ENCODE measurements at regions not wholly inside any gene's neighbourhood (a gene's known extent, or its start where the extent isn't known, plus 50 kb on each side); places are given as distances from the start of the nearest gene placed in this dataset.

- no peak for DNase-seq
- Mint-ChIP-seq H3K9me3 (no peaks in the 10 kb centered on the region), H3K36me3 (ENCODE audit: low read depth) (no peaks in the 10 kb centered on the region), H3K4me1 (ENCODE audit: low read depth) (peaks cover 41% of the 10 kb centered on the region), H3K27me3 (ENCODE audit: insufficient read depth) (no peaks in the 10 kb centered on the region), H3K4me3 (no peak overlapping the region), H3K27ac (peak overlapping the region; percentile 30; the same call in 1 of the 2 replicates)
- no peak for TF ChIP-seq CTCF (IDR thresholded peaks at IDR 0.05)
Observed at GRCh38 chr6:134434019-134434942, 116.4 kb upstream of the SGK1 start.

DNA sequence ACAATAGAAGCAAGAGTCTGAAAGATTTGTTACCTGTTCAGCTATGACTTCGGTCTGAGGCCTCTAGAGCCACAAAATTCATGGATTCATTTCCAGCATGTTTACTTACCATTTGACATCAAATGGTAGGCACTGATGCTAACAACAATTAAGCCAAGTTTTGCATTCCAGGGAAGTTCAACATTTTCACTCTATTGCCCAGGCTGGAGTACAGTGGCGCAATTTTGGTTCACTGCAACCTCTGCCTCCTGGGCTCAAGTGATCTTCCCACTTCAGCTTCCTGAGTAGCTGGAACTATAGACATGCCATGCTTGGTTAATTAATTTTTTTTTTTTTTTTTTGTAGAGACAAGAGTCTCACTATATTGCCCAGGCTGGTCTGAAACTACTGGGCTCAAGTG is 114.1 kb upstream of the SGK1 start:
- H3K36me3 Mint-ChIP-seq (ENCODE audit: low read depth) = no peaks in the 10 kb centered on the region
- H3K4me1 Mint-ChIP-seq (ENCODE audit: low read depth) = peaks cover 38% of the 10 kb centered on the region
- TF ChIP-seq CTCF (IDR thresholded peaks at IDR 0.05) = no peak
- no peaks in the 10 kb centered on the region for H3K9me3 Mint-ChIP-seq
- H3K27ac Mint-ChIP-seq = peak overlapping the region; percentile 27; the same call in 1 of the 2 replicates
- no peak overlapping the region for H3K4me3 Mint-ChIP-seq
- DNase-seq = no peak
- no peaks in the 10 kb centered on the region for H3K27me3 Mint-ChIP-seq (ENCODE audit: insufficient read depth)

- no peaks in the 10 kb centered on the region for H3K9me3 Mint-ChIP-seq
- no peaks in the 10 kb centered on the region for H3K36me3 Mint-ChIP-seq (ENCODE audit: low read depth)
- no peak for TF ChIP-seq CTCF (IDR thresholded peaks at IDR 0.05)
- DNase-seq = peak; percentile 19
- H3K27me3 Mint-ChIP-seq (ENCODE audit: insufficient read depth) = no peaks in the 10 kb centered on the region
- peaks cover 36% of the 10 kb centered on the region for H3K4me1 Mint-ChIP-seq (ENCODE audit: low read depth)
- no peak overlapping the region for H3K4me3 Mint-ChIP-seq
- H3K27ac Mint-ChIP-seq = peak overlapping the region; percentile 27; the same call in 1 of the 2 replicates
Observed at GRCh38 chr6:134431421-134431859, 113.5 kb upstream of the SGK1 start.

GRCh38 chr6:134429861-134430380 is 112.0 kb upstream of the SGK1 start:
- H3K9me3 Mint-ChIP-seq = no peaks in the 10 kb centered on the region
- no peak overlapping the region for H3K4me3 Mint-ChIP-seq
- no peaks in the 10 kb centered on the region for H3K36me3 Mint-ChIP-seq (ENCODE audit: low read depth)
- TF ChIP-seq CTCF (IDR thresholded peaks at IDR 0.05) = no peak
- H3K27ac Mint-ChIP-seq = no peak overlapping the region; the same call in 1 of the 2 replicates
- H3K4me1 Mint-ChIP-seq (ENCODE audit: low read depth) = peaks cover 38% of the 10 kb centered on the region
- DNase-seq = no peak
- no peaks in the 10 kb centered on the region for H3K27me3 Mint-ChIP-seq (ENCODE audit: insufficient read depth)

GRCh38 chr6:134427721-134428120 is 109.8 kb upstream of the SGK1 start:
- no peak for TF ChIP-seq CTCF (IDR thresholded peaks at IDR 0.05)
- no peaks in the 10 kb centered on the region for H3K27me3 Mint-ChIP-seq (ENCODE audit: insufficient read depth)
- no peak for DNase-seq
- no peak overlapping the region for H3K4me3 Mint-ChIP-seq
- H3K4me1 Mint-ChIP-seq (ENCODE audit: low read depth) = peaks cover 55% of the 10 kb centered on the region
- H3K9me3 Mint-ChIP-seq = no peaks in the 10 kb centered on the region
- no peak overlapping the region for H3K27ac Mint-ChIP-seq
- H3K36me3 Mint-ChIP-seq (ENCODE audit: low read depth) = no peaks in the 10 kb centered on the region

Data from HFFc6 (cell line).